Thoracic aorta (tissue), 2 donors: ENCODE measurements at regions not wholly inside any gene's neighbourhood (a gene's known extent, or its start where the extent isn't known, plus 50 kb on each side); places are given as distances from the start of the nearest gene placed in this dataset.
"Not testable (repeated sequence)": the region's sequence is repeated elsewhere in the genome, so short reads cannot be mapped to it uniquely, and the experiment has no call there.

Experiments
- ATAC-seq: fragments of 150-250 bp; one replicate; pipeline ENCODE4 v1.8.0; 2017; ENCODE audit warnings: low read depth; ENCODE audit not compliant: insufficient number of reproducible peaks, low FRiP score
- DNase-seq: peaks from one replicate; pipeline ENCODE4 v3.0.0-alpha.2; 2020; ENCODE audit warnings: low spot score
- H3K27ac ChIP-seq, 2 donors: fragments of 200-600 bp; sonication (generic); 1 replicate in 1 of 2; 2 replicates in 1 of 2; pipeline ENCODE4 v1.5.1; 2016; ENCODE audit warnings: mild to moderate bottlenecking in 2 of 2, moderate library complexity in 2 of 2
- H3K27me3 ChIP-seq: fragments of 200-600 bp; sonication (generic); replicated peaks from 2 replicates; pipeline ENCODE4 v1.6.0; 2016; ENCODE audit warnings: mild to moderate bottlenecking; ENCODE audit not compliant: insufficient read depth
- H3K36me3 ChIP-seq: fragments of 200-600 bp; sonication (generic); one replicate; pipeline ENCODE4 v1.5.1; 2016
- H3K4me1 ChIP-seq, 2 donors: fragments of 200-600 bp; sonication (generic); 1 replicate in 1 of 2; 2 replicates in 1 of 2; pipeline versions ENCODE4 v1.5.1 to v1.6.0; 2016; ENCODE audit warnings: low read depth in 2 of 2, mild to moderate bottlenecking in 1 of 2; ENCODE audit not compliant: control insufficient read depth in 1 of 2
- H3K4me3 ChIP-seq: fragments of 200-600 bp; sonication (generic); 2 replicates; pipeline ENCODE4 v1.5.1; 2016; ENCODE audit warnings: mild to moderate bottlenecking
- H3K9me3 ChIP-seq: fragments of 200-600 bp; sonication (generic); 2 replicates; pipeline ENCODE4 v1.5.1; 2016
- CTCF ChIP-seq: fragments of 200-600 bp; sonication (generic); IDR thresholded peaks from one replicate; pipeline ENCODE4 v1.5.1; 2019; ENCODE audit warnings: antibody characterized with exemption

DNA sequence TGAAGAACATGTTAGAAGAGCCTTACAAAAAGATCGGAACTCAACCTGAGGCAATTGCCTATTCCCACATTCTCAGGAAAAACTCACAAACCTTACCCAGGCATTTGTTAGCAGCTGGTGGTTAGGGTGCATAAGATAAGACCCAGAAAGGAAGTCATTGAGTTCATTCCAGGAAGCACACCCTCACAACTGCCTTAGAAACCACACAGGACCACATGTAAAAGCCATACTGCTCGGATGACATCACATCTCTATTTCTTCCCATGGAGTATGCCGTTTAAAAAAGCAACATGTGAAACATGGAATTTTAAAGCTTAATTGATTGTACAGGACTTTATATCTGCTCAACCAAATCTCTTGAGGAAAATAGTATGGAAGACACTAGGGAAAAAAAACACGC, 411.2 kb downstream of the DAD1 start:
- no peaks in the 10 kb centered on the region for H3K36me3 ChIP-seq
- no peak overlapping the region for H3K27ac ChIP-seq
- DNase-seq, result no peak
- H3K4me1 ChIP-seq, result no peaks in the 10 kb centered on the region
- no peak for ATAC-seq
- H3K27me3 ChIP-seq, result no peaks in the 10 kb centered on the region
- no peaks in the 10 kb centered on the region for H3K9me3 ChIP-seq
- no peak overlapping the region for H3K4me3 ChIP-seq
- TF ChIP-seq CTCF, result no peak

DNA sequence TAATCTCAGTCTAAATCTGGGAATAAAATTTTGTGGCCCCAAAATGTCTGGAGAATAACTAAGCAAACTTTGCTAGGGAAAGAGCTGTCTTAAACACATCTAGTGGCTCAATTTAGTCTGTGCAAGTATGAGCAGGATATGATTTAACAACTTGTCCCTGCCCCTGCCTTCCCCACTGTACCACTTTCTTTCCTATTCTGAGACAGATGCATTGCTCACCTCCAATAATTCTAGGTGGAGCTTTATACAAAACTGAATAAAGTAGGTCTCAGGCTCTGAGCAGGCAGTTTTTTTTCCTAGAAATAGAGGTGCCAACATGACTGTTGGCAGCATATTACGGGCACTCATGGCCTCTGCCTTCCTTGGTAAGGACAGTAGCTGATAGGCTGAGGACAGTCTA, 412.1 kb downstream of the DAD1 start:
- Histone ChIP-seq H3K27me3 (no peaks in the 10 kb centered on the region), H3K36me3 (no peaks in the 10 kb centered on the region), H3K9me3 (no peaks in the 10 kb centered on the region), H3K27ac (no peak overlapping the region), H3K4me1 (no peaks in the 10 kb centered on the region), H3K4me3 (no peak overlapping the region)
- no peak for TF ChIP-seq CTCF
- no peak for ATAC-seq
- DNase-seq, result no peak

GRCh38 chr14:22175278-22175558, 413.8 kb downstream of the DAD1 start:
- H3K27ac ChIP-seq, H3K4me1 ChIP-seq, ATAC-seq, H3K4me3 ChIP-seq, H3K9me3 ChIP-seq, H3K36me3 ChIP-seq, H3K27me3 ChIP-seq, DNase-seq: not testable (repeated sequence)

DNA sequence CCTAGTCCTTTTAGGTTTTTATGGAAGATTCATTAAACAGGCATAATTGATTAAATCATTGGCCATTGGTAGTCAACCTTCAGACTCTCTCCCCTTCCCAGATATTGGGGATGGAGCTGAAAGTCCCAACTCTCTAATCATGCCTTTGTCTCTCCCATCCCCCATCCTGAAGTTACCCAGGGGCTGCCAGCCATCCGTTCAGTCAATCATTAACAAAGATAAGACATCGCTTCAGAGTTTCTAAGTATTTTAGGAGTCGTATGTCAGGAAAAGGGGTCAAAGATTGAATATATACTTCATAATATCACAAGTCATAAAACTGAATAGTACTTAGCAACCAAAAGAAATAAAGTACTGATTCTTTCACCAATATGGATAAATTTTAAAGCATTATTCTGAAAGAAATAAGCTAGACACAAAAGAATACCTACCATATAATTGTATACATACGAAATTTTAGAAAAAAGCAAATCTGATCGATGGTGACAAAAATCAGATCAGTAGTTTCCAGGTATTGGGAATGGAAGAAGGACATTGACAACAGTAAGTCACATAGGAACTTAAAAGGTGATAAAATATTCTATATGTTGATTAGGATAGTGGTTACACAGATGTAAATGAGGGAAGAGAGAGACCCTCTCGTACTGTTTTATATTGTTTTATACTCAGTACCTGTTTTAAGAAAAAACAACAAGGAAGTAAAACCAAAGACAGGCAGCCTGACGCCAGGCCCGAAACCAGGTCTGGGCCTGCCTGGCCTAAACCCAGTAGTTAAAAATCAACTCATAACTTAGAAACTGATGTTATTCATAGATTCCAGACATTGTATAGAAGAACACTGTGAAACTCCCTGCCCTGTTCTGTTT, 414.4 kb downstream of the DAD1 start:
- Histone ChIP-seq H3K27me3 (no peaks in the 10 kb centered on the region), H3K27ac (no peak overlapping the region), H3K36me3 (no peaks in the 10 kb centered on the region), H3K4me3 (no peak overlapping the region), H3K4me1 (no peaks in the 10 kb centered on the region), H3K9me3 (no peaks in the 10 kb centered on the region)
- ATAC-seq (no peak), DNase-seq (no peak)
- no peak for TF ChIP-seq CTCF

GRCh38 chr14:22168092-22168955, 420.7 kb downstream of the DAD1 start:
- H3K4me3 ChIP-seq, result no peak overlapping the region
- H3K9me3 ChIP-seq, result no peaks in the 10 kb centered on the region
- TF ChIP-seq CTCF, result no peak
- no peaks in the 10 kb centered on the region for H3K4me1 ChIP-seq
- ATAC-seq (no peak), DNase-seq (no peak)
- H3K36me3 ChIP-seq, result no peaks in the 10 kb centered on the region
- H3K27ac ChIP-seq, result no peak overlapping the region
- H3K27me3 ChIP-seq, result no peaks in the 10 kb centered on the region
